HG02981 (cell line): ENCODE measurements at regions not wholly inside any gene's neighbourhood (a gene's known extent, or its start where the extent isn't known, plus 50 kb on each side); places are given as distances from the start of the nearest gene placed in this dataset.
"Not testable (repeated sequence)": the region's sequence is repeated elsewhere in the genome, so short reads cannot be mapped to it uniquely, and the experiment has no call there.

Experiments
- ATAC-seq: cut with Tn5 transposase; IDR thresholded peaks from one replicate; pipeline ENCODE4 v1.9.1; 2021; ENCODE audit warnings: mild to moderate bottlenecking, moderate library complexity; ENCODE audit not compliant: unreplicated experiment

- no peak for ATAC-seq
Observed at GRCh38 chr3:160047876-160048275, 59.2 kb downstream of the IL12A start.

GRCh38 chr3:160049038-160049437 is 60.4 kb downstream of the IL12A start:
- no peak for ATAC-seq

DNA sequence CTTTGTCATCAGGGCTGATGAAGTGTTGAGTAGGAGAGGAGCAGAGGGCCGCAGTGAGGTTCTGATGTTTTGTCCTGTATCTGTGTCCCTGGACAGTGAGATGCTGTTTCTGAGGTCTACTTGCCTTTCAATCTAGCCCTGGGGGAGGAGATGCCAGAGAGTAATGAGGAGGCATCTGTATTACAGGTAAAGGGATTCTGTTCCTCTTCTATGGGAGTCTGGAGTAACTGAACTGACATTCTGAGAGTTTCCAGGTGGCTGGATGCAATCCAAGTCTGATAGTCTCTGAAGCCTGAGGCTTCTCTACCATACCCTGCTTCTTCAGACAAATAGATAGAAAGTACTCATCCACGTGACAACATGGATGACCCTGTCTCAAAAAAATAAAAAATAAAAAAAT is 60.9 kb downstream of the IL12A start:
- no peak for ATAC-seq

DNA sequence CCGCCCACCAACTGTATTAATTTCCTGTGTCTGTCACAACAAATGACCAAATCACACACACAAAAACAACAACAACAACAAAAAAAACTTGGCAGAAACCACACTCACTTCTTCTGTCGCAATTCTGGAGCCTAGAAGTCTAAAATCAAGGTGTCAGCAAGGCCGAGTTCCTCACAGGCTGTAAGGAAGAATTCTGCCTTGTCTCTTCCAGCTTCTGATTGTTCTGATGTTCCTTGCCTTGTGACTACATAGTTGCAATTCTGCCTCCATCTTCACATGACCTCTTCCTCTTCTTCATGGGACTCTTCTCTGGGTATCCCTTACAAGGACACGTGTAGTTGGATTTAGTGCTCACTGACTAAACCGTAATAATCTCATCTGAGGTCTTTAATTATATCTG is 61.4 kb downstream of the IL12A start:
- ATAC-seq = no peak

GRCh38 chr3:160052385-160053047 is 63.9 kb downstream of the IL12A start:
- ATAC-seq = no peak

GRCh38 chr3:160053048-160053391 is 64.4 kb downstream of the IL12A start:
- no peak for ATAC-seq

DNA sequence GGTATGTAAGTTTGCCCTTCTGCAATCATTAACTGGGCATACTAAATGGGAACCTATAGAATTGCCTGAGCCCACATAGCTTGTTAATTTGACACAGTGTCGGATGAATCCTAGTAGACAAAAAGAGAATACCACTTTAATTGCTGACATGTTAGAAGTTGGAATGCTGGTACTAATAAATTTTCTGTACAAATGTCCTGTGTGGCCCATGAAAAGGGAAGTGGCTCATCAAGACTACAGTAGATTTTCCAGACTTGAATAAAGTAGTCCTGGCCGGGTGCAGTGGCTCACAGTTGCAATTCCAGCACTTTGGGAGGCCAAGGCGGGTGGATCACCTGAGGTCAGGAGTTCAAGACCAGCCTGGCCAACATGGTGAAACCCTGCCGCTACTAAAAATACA is 66.2 kb downstream of the IL12A start:
- ATAC-seq = not testable (repeated sequence)

GRCh38 chr3:160055659-160056058 is 67.0 kb downstream of the IL12A start:
- no peak for ATAC-seq

- no peak for ATAC-seq
Observed at GRCh38 chr3:160057331-160057730, 68.7 kb downstream of the IL12A start.

- ATAC-seq = no peak
Observed at GRCh38 chr3:160060409-160061027, 71.9 kb downstream of the IL12A start.

DNA sequence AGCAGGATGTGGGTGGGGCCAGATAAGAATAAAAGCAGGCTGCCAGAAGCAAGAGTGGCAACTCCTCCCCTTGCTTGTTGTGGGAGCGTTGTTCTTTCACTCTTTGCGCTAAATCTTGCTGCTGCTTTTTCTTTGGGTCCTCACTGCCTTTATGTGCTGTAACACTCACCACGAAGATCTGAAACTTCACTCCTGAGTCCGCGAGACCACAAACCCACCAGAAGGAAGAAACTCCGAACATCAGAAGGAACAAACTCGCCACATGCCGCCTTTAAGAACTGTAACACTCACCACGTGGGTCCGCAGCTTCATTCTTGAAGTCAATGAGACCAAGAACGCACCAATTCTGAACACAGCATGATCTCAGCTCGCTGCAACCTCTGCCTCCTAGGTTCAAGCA is 72.9 kb downstream of the IL12A start:
- no peak for ATAC-seq

- ATAC-seq = no peak
Observed at GRCh38 chr3:160065282-160065681, 76.6 kb downstream of the IL12A start.

GRCh38 chr3:160065786-160066185 is 77.2 kb downstream of the IL12A start:
- ATAC-seq = no peak

DNA sequence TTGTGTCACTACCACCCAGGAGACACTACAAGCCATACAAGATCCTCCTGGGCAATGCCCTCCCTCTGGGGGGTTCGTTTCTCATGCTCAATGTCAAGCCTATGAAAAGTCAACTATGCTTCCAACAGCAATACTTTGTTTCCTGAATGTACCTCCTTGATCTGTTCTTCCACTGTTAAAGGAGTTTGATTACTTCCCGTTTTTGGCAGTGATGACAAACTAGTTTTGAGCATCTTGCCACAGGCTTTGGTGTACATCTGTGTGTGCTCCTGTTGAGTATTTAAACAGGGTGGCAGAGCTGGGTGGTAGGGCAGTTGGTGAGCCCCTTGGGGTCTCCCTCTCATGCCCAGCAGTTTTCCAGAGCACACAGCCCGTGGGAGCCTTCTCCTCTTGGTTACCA is 81.4 kb downstream of the IL12A start:
- no peak for ATAC-seq

GRCh38 chr3:160076519-160076918 is 87.9 kb downstream of the IL12A start:
- ATAC-seq = no peak

GRCh38 chr3:160078533-160078932 is 89.9 kb downstream of the IL12A start:
- no peak for ATAC-seq

DNA sequence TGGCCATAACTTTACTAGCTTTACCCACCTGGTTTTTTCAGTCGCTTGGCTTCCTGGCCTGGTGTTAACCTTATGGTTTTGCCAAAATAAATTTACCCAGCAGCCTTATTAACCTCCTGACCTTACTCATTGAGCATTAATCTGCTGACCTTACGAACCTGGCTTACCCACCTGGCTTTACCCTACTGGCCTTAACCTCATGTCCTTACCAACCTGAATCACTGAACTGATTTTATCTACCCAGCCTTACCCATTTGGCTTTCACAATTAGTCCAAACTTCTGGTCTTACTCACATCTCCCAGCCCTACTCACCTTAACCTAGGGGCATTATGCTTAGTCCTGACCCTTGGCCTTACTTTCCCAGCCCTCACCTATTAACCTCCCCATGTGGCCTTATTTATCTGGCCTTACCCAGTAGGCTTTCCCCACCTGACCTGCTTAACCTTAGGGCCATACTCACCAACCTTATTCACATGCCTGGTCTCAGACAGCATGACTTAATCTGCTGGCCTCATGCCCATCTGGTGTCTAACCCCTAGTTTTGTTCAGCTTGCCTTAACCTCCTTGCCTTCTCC is 93.4 kb downstream of the IL12A start:
- no peak for ATAC-seq

- ATAC-seq = no peak
Observed at GRCh38 chr3:160084998-160085397, 96.4 kb downstream of the IL12A start.

- ATAC-seq = no peak
Observed at GRCh38 chr3:160088492-160089137, 100.0 kb downstream of the IL12A start.

GRCh38 chr3:160090653-160091052 is 102.0 kb downstream of the IL12A start:
- ATAC-seq = no peak

GRCh38 chr3:160091441-160091840 is 102.8 kb downstream of the IL12A start:
- no peak for ATAC-seq

- ATAC-seq = no peak
Observed at GRCh38 chr3:160092760-160093159, 104.1 kb downstream of the IL12A start.
